Endothelial cell of umbilical vein (primary cell): ENCODE measurements at regions not wholly inside any gene's neighbourhood (a gene's known extent, or its start where the extent isn't known, plus 50 kb on each side); places are given as distances from the start of the nearest gene placed in this dataset.

ENCODE experiments used
- CTCF ChIP-seq, 2 donors: IDR thresholded peaks; 1 replicate in 1 of 2; 2 replicates in 1 of 2; pipeline ENCODE4 v1.5.1; 2011; ENCODE audit warnings: low read length in 2 of 2, mild to moderate bottlenecking in 2 of 2, moderate library complexity in 2 of 2, control low read depth in 1 of 2, inconsistent platforms in 1 of 2, low read depth in 1 of 2; ENCODE audit not compliant: insufficient read depth in 1 of 2; ENCODE audit errors: extremely low read depth in 1 of 2
- JUN ChIP-seq: IDR thresholded peaks from 2 replicates; pipeline ENCODE4 v1.6.1; 2011; ENCODE audit warnings: borderline replicate concordance, low read depth; ENCODE audit not compliant: insufficient read length, insufficient read depth
- MYC ChIP-seq: IDR thresholded peaks from one replicate; pipeline ENCODE4 v1.6.1; 2011; ENCODE audit warnings: mild to moderate bottlenecking, low read depth, low read length
- POLR2A ChIP-seq: IDR thresholded peaks from 2 replicates; pipeline ENCODE4 v1.6.1; 2012; ENCODE audit warnings: low read depth, mild to moderate bottlenecking, control low read depth, low read length
- POLR2AphosphoS5 ChIP-seq: IDR thresholded peaks from 2 replicates; pipeline ENCODE4 v1.6.1; 2012; ENCODE audit warnings: low read depth, mild to moderate bottlenecking, control low read depth, low read length, moderate library complexity; ENCODE audit not compliant: insufficient read depth

GRCh38 chr10:75334720-75335119 is 66.8 kb downstream of the ZNF503 start:
- TF ChIP-seq POLR2A: no peak
- no peak for TF ChIP-seq CTCF (IDR thresholded peaks at IDR 0.05; ENCODE audit: extremely low read depth in 1 of 2, insufficient read depth in 1 of 2, low read depth in 1 of 2, low read length in 2 of 2)
- TF ChIP-seq JUN: no peak
- no peak for TF ChIP-seq POLR2AphosphoS5
- TF ChIP-seq MYC: no peak
